GM23338 (cell line): ENCODE measurements at regions not wholly inside any gene's neighbourhood (a gene's known extent, or its start where the extent isn't known, plus 50 kb on each side); places are given as distances from the start of the nearest gene placed in this dataset.

ENCODE experiments used
- ATAC-seq: fragments of 200-7000 bp; cut with Tn5 transposase; 3 replicates; pipeline ENCODE4 v1.9.1; 2020
- DNase-seq: peaks from one replicate; pipeline ENCODE4 v3.0.0-alpha.2; 2015; ENCODE audit warnings: low spot score
- H2AFZ ChIP-seq: fragments of 200-600 bp; sonication (generic); 2 replicates; pipeline ENCODE4 v1.8.0; 2016; ENCODE audit warnings: antibody characterized with exemption, mild to moderate bottlenecking, moderate library complexity
- H3F3A ChIP-seq: fragments of 200-600 bp; sonication (generic); replicated peaks from 2 replicates; pipeline ENCODE4 v1.8.0; 2017; ENCODE audit warnings: antibody characterized with exemption, mixed run types, low read depth
- H3K27ac ChIP-seq: fragments of 200-600 bp; sonication (generic); 2 replicates; pipeline ENCODE4 v1.6.1; 2016; ENCODE audit warnings: low read depth
- H3K27me3 ChIP-seq: fragments of 200-600 bp; sonication (generic); 2 replicates; pipeline ENCODE4 v1.8.0; 2016; ENCODE audit warnings: mild to moderate bottlenecking, mixed run types, moderate library complexity; ENCODE audit not compliant: insufficient read depth
- H3K36me3 ChIP-seq: fragments of 200-600 bp; sonication (generic); 2 replicates; pipeline ENCODE4 v1.8.0; 2016; ENCODE audit warnings: mild to moderate bottlenecking; ENCODE audit not compliant: insufficient read depth
- H3K4me1 ChIP-seq: fragments of 200-600 bp; sonication (generic); 2 replicates; pipeline ENCODE4 v1.8.0; 2016; ENCODE audit warnings: mild to moderate bottlenecking, moderate library complexity; ENCODE audit not compliant: insufficient read depth
- H3K4me2 ChIP-seq: fragments of 200-600 bp; sonication (generic); 2 replicates; pipeline ENCODE4 v1.7.1; 2017; ENCODE audit warnings: mixed run types
- H3K4me3 ChIP-seq: fragments of 200-600 bp; sonication (generic); 2 replicates; pipeline ENCODE4 v1.6.1; 2016; ENCODE audit warnings: mixed run types
- H3K79me2 ChIP-seq: fragments of 200-600 bp; sonication (generic); replicated peaks from 2 replicates; pipeline ENCODE4 v1.8.0; 2017; ENCODE audit warnings: mild to moderate bottlenecking; ENCODE audit not compliant: insufficient read depth
- H3K9me2 ChIP-seq: fragments of 200-600 bp; sonication (generic); 2 replicates; pipeline ENCODE4 v1.8.0; 2017; ENCODE audit not compliant: insufficient read depth
- H4K20me1 ChIP-seq: fragments of 200-600 bp; sonication (generic); replicated peaks from 2 replicates; pipeline ENCODE4 v1.8.0; 2017; ENCODE audit warnings: mild to moderate bottlenecking; ENCODE audit not compliant: insufficient read depth
- H3K27ac Mint-ChIP-seq: 2 replicates; pipeline ENCODE4 v1.8.0; 2020; ENCODE audit warnings: inconsistent platforms, mild to moderate bottlenecking, moderate library complexity, mixed read lengths
- H3K27me3 Mint-ChIP-seq: 3 replicates; pipeline ENCODE4 v1.8.0; 2022; ENCODE audit warnings: low read depth, mild to moderate bottlenecking, moderate library complexity, mixed read lengths, inconsistent platforms; ENCODE audit not compliant: insufficient read depth, poor library complexity
- H3K36me3 Mint-ChIP-seq: 3 replicates; pipeline ENCODE4 v1.8.0; 2021; ENCODE audit warnings: low read depth, mild to moderate bottlenecking, inconsistent platforms, moderate library complexity, mixed read lengths
- H3K4me1 Mint-ChIP-seq: 3 replicates; pipeline ENCODE4 v1.8.0; 2020; ENCODE audit warnings: mild to moderate bottlenecking, inconsistent platforms, mixed read lengths
- H3K4me3 Mint-ChIP-seq: 3 replicates; pipeline ENCODE4 v1.8.0; 2021; ENCODE audit warnings: moderate library complexity, mild to moderate bottlenecking, inconsistent platforms, mixed read lengths
- H3K9me3 Mint-ChIP-seq: 3 replicates; pipeline ENCODE4 v1.8.0; 2020; ENCODE audit warnings: moderate library complexity, mild to moderate bottlenecking, inconsistent platforms, mixed read lengths
- CREB1 ChIP-seq: fragments of 250-450 bp; sonication (Bioruptor Pico); IDR thresholded peaks from 2 replicates; pipeline ENCODE4 v1.5.0; 2020; ENCODE audit warnings: low read depth, mild to moderate bottlenecking, moderate library complexity
- EZH2phosphoT487 ChIP-seq: fragments of 200-600 bp; sonication (generic); IDR thresholded peaks from one replicate; pipeline ENCODE4 v1.8.1; 2018; ENCODE audit warnings: antibody characterized with exemption; ENCODE audit not compliant: unreplicated experiment
- NANOG ChIP-seq: IDR thresholded peaks from 2 replicates; pipeline ENCODE4 v1.6.1; 2016; ENCODE audit warnings: antibody characterized with exemption, borderline replicate concordance
- POLR2AphosphoS5 ChIP-seq: IDR thresholded peaks from 2 replicates; pipeline ENCODE4 v1.6.1; 2016; ENCODE audit warnings: antibody characterized with exemption, low read depth
- REST ChIP-seq: IDR thresholded peaks from one replicate; pipeline ENCODE4 v1.6.1; 2018; ENCODE audit warnings: antibody characterized with exemption; ENCODE audit not compliant: unreplicated experiment
- STAT1 ChIP-seq: IDR thresholded peaks from one replicate; pipeline ENCODE4 v1.6.1; 2016; ENCODE audit warnings: antibody characterized with exemption; ENCODE audit not compliant: unreplicated experiment
- ZNF114 ChIP-seq: fragments of 250-450 bp; sonication (Bioruptor Pico); IDR thresholded peaks from 2 replicates; pipeline ENCODE4 v1.5.0; 2020; ENCODE audit warnings: mild to moderate bottlenecking, moderate library complexity
- ZNF331 ChIP-seq: fragments of 250-450 bp; sonication (Bioruptor Pico); IDR thresholded peaks from 2 replicates; pipeline ENCODE4 v1.5.0; 2020; ENCODE audit warnings: low read depth, mild to moderate bottlenecking, moderate library complexity
- ZNF462 ChIP-seq: fragments of 250-450 bp; sonication (Bioruptor Pico); IDR thresholded peaks from 2 replicates; pipeline ENCODE4 v1.5.0; 2020; ENCODE audit warnings: mild to moderate bottlenecking, moderate library complexity
- TF ChIP-seq, protein P1 (sequence below), 2 experiments: fragments of 200-600 bp in 1 of 2; sonication (generic) in 1 of 2; conservative IDR thresholded peaks; 2 replicates each; pipeline versions ENCODE4 v1.5.1 to v1.6.1; 2016 to 2017; ENCODE audit warnings: antibody characterized with exemption in 2 of 2, low read depth in 2 of 2, mild to moderate bottlenecking in 2 of 2, moderate library complexity in 1 of 2
- TF ChIP-seq, protein P2 (sequence below): IDR thresholded peaks from 2 replicates; pipeline ENCODE4 v1.6.1; 2016; ENCODE audit warnings: antibody characterized with exemption

DNA sequence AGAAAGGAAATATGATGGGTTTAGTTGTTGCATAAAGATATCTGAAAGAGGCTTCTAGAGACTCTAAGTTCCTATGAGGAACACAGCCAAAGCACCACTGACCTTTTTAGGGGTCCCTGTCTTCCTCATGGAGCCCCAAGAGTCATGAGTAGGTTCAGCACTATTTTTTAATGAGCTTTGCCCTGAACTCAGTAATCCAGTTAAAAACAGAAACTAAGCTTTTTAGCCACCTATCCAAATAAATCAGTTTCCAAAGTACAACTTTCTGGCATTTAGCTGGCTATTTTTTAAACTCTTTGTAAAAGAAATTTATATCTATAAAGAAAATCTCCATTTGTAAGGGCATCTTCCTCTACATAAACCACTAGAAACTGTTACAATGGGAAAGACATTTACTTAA lies 241.8 kb upstream of the UBASH3B start (continued):
- TF ChIP-seq CREB1 (CRISPR knock-in tag) (no peak), REST (no peak), ZNF331 (no peak), NANOG (no peak), ZNF114 (no peak), STAT1 (no peak), EZH2phosphoT487 (no peak), POLR2AphosphoS5 (no peak)
- TF ChIP-seq, protein P1, sequence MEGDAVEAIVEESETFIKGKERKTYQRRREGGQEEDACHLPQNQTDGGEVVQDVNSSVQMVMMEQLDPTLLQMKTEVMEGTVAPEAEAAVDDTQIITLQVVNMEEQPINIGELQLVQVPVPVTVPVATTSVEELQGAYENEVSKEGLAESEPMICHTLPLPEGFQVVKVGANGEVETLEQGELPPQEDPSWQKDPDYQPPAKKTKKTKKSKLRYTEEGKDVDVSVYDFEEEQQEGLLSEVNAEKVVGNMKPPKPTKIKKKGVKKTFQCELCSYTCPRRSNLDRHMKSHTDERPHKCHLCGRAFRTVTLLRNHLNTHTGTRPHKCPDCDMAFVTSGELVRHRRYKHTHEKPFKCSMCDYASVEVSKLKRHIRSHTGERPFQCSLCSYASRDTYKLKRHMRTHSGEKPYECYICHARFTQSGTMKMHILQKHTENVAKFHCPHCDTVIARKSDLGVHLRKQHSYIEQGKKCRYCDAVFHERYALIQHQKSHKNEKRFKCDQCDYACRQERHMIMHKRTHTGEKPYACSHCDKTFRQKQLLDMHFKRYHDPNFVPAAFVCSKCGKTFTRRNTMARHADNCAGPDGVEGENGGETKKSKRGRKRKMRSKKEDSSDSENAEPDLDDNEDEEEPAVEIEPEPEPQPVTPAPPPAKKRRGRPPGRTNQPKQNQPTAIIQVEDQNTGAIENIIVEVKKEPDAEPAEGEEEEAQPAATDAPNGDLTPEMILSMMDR (conservative IDR thresholded peaks at IDR 0.05; ENCODE audit: low read depth in 2 of 2), result no peak

DNA sequence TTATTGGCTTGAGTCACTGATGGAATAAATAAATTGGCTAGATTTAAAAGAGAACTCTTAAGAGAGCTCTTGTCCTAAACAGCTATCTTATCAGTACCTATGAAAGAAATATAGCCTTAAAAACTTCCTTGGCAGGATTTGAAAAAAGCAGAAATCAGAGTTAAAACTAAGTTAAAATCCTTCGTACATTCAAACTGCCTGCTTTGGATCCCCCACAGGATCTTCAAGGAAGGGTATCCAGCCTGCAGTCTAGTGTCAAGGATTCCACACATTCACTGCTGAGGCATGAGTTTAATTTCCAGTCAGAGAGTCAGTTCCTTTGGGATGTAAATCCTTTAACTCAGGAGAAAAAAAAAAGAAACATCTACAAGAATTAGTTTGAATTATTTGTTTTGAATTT lies 242.9 kb upstream of the UBASH3B start:
- peaks cover 14% of the 10 kb centered on the region for H3K36me3 ChIP-seq
- H3K4me2 ChIP-seq, result no peak overlapping the region
- Mint-ChIP-seq H3K36me3 (peaks cover 8% of the 10 kb centered on the region; the same call in 2 of the 3 replicates), H3K4me1 (peaks cover 20% of the 10 kb centered on the region), H3K27ac (no peak overlapping the region), H3K27me3 (no peaks in the 10 kb centered on the region), H3K4me3 (no peak overlapping the region), H3K9me3 (peaks cover 15% of the 10 kb centered on the region; the same call in 2 of the 3 replicates)
- H3K9me2 ChIP-seq, result no peaks in the 10 kb centered on the region
- peaks cover 17% of the 10 kb centered on the region for H3K4me1 ChIP-seq
- no peaks in the 10 kb centered on the region for H3K79me2 ChIP-seq
- no peaks in the 10 kb centered on the region for H4K20me1 ChIP-seq
- H3F3A ChIP-seq, result no peaks in the 10 kb centered on the region
- no peaks in the 10 kb centered on the region for H3K27me3 ChIP-seq
- no peak overlapping the region for H2AFZ ChIP-seq
- DNase-seq (no peak), ATAC-seq (no peak)
- no peak overlapping the region for H3K27ac ChIP-seq
- H3K4me3 ChIP-seq, result no peak overlapping the region
- TF ChIP-seq CREB1 (CRISPR knock-in tag) (no peak), ZNF462 (CRISPR knock-in tag) (no peak), ZNF331 (no peak)
- TF ChIP-seq, protein P2, sequence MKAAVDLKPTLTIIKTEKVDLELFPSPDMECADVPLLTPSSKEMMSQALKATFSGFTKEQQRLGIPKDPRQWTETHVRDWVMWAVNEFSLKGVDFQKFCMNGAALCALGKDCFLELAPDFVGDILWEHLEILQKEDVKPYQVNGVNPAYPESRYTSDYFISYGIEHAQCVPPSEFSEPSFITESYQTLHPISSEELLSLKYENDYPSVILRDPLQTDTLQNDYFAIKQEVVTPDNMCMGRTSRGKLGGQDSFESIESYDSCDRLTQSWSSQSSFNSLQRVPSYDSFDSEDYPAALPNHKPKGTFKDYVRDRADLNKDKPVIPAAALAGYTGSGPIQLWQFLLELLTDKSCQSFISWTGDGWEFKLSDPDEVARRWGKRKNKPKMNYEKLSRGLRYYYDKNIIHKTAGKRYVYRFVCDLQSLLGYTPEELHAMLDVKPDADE, result no peak
